ENCODE measurements at regions not wholly inside any gene's neighbourhood (a gene's known extent, or its start where the extent isn't known, plus 50 kb on each side); places are given as distances from the start of the nearest gene placed in this dataset.

GRCh38 chr4:19720190-19720589 is 531.5 kb upstream of the SLIT2 start:
- Histone ChIP-seq H3K4me3 (ENCODE audit: low read length in 2 of 2) (no peak overlapping the region), H3K4me1 (ENCODE audit: control insufficient read depth in 2 of 2, insufficient read depth in 2 of 2, low read length in 2 of 2) (no peaks in the 10 kb centered on the region), H3K9ac (ENCODE audit: low read depth in 1 of 2, low read length in 2 of 2) (no peak overlapping the region), H3K9me3 (ENCODE audit: control insufficient read depth in 2 of 2, low read length in 2 of 2) (no peaks in the 10 kb centered on the region), H3K36me3 (ENCODE audit: control insufficient read depth in 2 of 2, insufficient read depth in 2 of 2, low read length in 2 of 2) (no peaks in the 10 kb centered on the region), H3K27ac (ENCODE audit: low read depth in 2 of 2, low read length in 2 of 2) (no peak overlapping the region), H3K27me3 (ENCODE audit: control insufficient read depth in 2 of 2, insufficient read depth in 2 of 2, low read length in 2 of 2) (no peaks in the 10 kb centered on the region)

GRCh38 chr4:19711871-19712270 is 539.8 kb upstream of the SLIT2 start:
- H3K4me3 ChIP-seq (ENCODE audit: low read length in 2 of 2), result no peak overlapping the region
- H3K27ac ChIP-seq (ENCODE audit: low read depth in 2 of 2, low read length in 2 of 2), result no peak overlapping the region
- no peaks in the 10 kb centered on the region for H3K9me3 ChIP-seq (ENCODE audit: control insufficient read depth in 2 of 2, low read length in 2 of 2)
- H3K9ac ChIP-seq (ENCODE audit: low read depth in 1 of 2, low read length in 2 of 2), result no peak overlapping the region
- no peaks in the 10 kb centered on the region for H3K36me3 ChIP-seq (ENCODE audit: control insufficient read depth in 2 of 2, insufficient read depth in 2 of 2, low read length in 2 of 2)
- no peaks in the 10 kb centered on the region for H3K4me1 ChIP-seq (ENCODE audit: control insufficient read depth in 2 of 2, insufficient read depth in 2 of 2, low read length in 2 of 2)
- no peaks in the 10 kb centered on the region for H3K27me3 ChIP-seq (ENCODE audit: control insufficient read depth in 2 of 2, insufficient read depth in 2 of 2, low read length in 2 of 2)

- H3K4me3 ChIP-seq (ENCODE audit: low read length in 2 of 2), result no peak overlapping the region
- no peaks in the 10 kb centered on the region for H3K36me3 ChIP-seq (ENCODE audit: control insufficient read depth in 2 of 2, insufficient read depth in 2 of 2, low read length in 2 of 2)
- H3K9ac ChIP-seq (ENCODE audit: low read depth in 1 of 2, low read length in 2 of 2), result no peak overlapping the region
- no peaks in the 10 kb centered on the region for H3K27me3 ChIP-seq (ENCODE audit: control insufficient read depth in 2 of 2, insufficient read depth in 2 of 2, low read length in 2 of 2)
- H3K4me1 ChIP-seq (ENCODE audit: control insufficient read depth in 2 of 2, insufficient read depth in 2 of 2, low read length in 2 of 2), result no peaks in the 10 kb centered on the region
- H3K27ac ChIP-seq (ENCODE audit: low read depth in 2 of 2, low read length in 2 of 2), result no peak overlapping the region
- H3K9me3 ChIP-seq (ENCODE audit: control insufficient read depth in 2 of 2, low read length in 2 of 2), result no peaks in the 10 kb centered on the region
These were observed 543.8 kb upstream of the SLIT2 start for GRCh38 chr4:19707876-19708275.

- H3K4me1 ChIP-seq (ENCODE audit: control insufficient read depth in 2 of 2, insufficient read depth in 2 of 2, low read length in 2 of 2), result no peaks in the 10 kb centered on the region
- H3K9ac ChIP-seq (ENCODE audit: low read depth in 1 of 2, low read length in 2 of 2), result no peak overlapping the region
- H3K9me3 ChIP-seq (ENCODE audit: control insufficient read depth in 2 of 2, low read length in 2 of 2), result no peaks in the 10 kb centered on the region
These were observed 548.3 kb upstream of the SLIT2 start for GRCh38 chr4:19703391-19703790.

GRCh38 chr4:19700992-19701391 is 550.7 kb upstream of the SLIT2 start:
- Histone ChIP-seq H3K4me1 (ENCODE audit: control insufficient read depth in 2 of 2, insufficient read depth in 2 of 2, low read length in 2 of 2) (no peaks in the 10 kb centered on the region), H3K27ac (ENCODE audit: low read depth in 2 of 2, low read length in 2 of 2) (no peak overlapping the region), H3K9me3 (ENCODE audit: control insufficient read depth in 2 of 2, low read length in 2 of 2) (no peaks in the 10 kb centered on the region), H3K36me3 (ENCODE audit: control insufficient read depth in 2 of 2, insufficient read depth in 2 of 2, low read length in 2 of 2) (no peaks in the 10 kb centered on the region), H3K27me3 (ENCODE audit: control insufficient read depth in 2 of 2, insufficient read depth in 2 of 2, low read length in 2 of 2) (no peaks in the 10 kb centered on the region), H3K4me3 (ENCODE audit: low read length in 2 of 2) (no peak overlapping the region), H3K9ac (ENCODE audit: low read depth in 1 of 2, low read length in 2 of 2) (no peak overlapping the region)

More at GRCh38 chr4:19703391-19703790, 548.3 kb upstream of the SLIT2 start:
- Histone ChIP-seq H3K27ac (ENCODE audit: low read depth in 2 of 2, low read length in 2 of 2) (no peak overlapping the region), H3K27me3 (ENCODE audit: control insufficient read depth in 2 of 2, insufficient read depth in 2 of 2, low read length in 2 of 2) (no peaks in the 10 kb centered on the region), H3K36me3 (ENCODE audit: control insufficient read depth in 2 of 2, insufficient read depth in 2 of 2, low read length in 2 of 2) (no peaks in the 10 kb centered on the region), H3K4me3 (ENCODE audit: low read length in 2 of 2) (no peak overlapping the region)

GRCh38 chr4:19698961-19699360 is 552.7 kb upstream of the SLIT2 start:
- Histone ChIP-seq H3K9ac (ENCODE audit: low read depth in 1 of 2, low read length in 2 of 2) (no peak overlapping the region), H3K4me1 (ENCODE audit: control insufficient read depth in 2 of 2, insufficient read depth in 2 of 2, low read length in 2 of 2) (no peaks in the 10 kb centered on the region), H3K9me3 (ENCODE audit: control insufficient read depth in 2 of 2, low read length in 2 of 2) (no peaks in the 10 kb centered on the region), H3K27ac (ENCODE audit: low read depth in 2 of 2, low read length in 2 of 2) (no peak overlapping the region), H3K4me3 (ENCODE audit: low read length in 2 of 2) (no peak overlapping the region), H3K27me3 (ENCODE audit: control insufficient read depth in 2 of 2, insufficient read depth in 2 of 2, low read length in 2 of 2) (no peaks in the 10 kb centered on the region), H3K36me3 (ENCODE audit: control insufficient read depth in 2 of 2, insufficient read depth in 2 of 2, low read length in 2 of 2) (no peaks in the 10 kb centered on the region)

GRCh38 chr4:19694812-19695211 is 556.9 kb upstream of the SLIT2 start:
- H3K4me1 ChIP-seq (ENCODE audit: control insufficient read depth in 2 of 2, insufficient read depth in 2 of 2, low read length in 2 of 2), result no peaks in the 10 kb centered on the region
- no peak overlapping the region for H3K27ac ChIP-seq (ENCODE audit: low read depth in 2 of 2, low read length in 2 of 2)
- no peaks in the 10 kb centered on the region for H3K36me3 ChIP-seq (ENCODE audit: control insufficient read depth in 2 of 2, insufficient read depth in 2 of 2, low read length in 2 of 2)
- no peaks in the 10 kb centered on the region for H3K27me3 ChIP-seq (ENCODE audit: control insufficient read depth in 2 of 2, insufficient read depth in 2 of 2, low read length in 2 of 2)
- no peak overlapping the region for H3K4me3 ChIP-seq (ENCODE audit: low read length in 2 of 2)
- no peak overlapping the region for H3K9ac ChIP-seq (ENCODE audit: low read depth in 1 of 2, low read length in 2 of 2)
- no peaks in the 10 kb centered on the region for H3K9me3 ChIP-seq (ENCODE audit: control insufficient read depth in 2 of 2, low read length in 2 of 2)

- H3K4me3 ChIP-seq (ENCODE audit: low read length in 2 of 2), result no peak overlapping the region
- H3K9me3 ChIP-seq (ENCODE audit: control insufficient read depth in 2 of 2, low read length in 2 of 2), result no peaks in the 10 kb centered on the region
- H3K27ac ChIP-seq (ENCODE audit: low read depth in 2 of 2, low read length in 2 of 2), result no peak overlapping the region
- H3K4me1 ChIP-seq (ENCODE audit: control insufficient read depth in 2 of 2, insufficient read depth in 2 of 2, low read length in 2 of 2), result no peaks in the 10 kb centered on the region
- H3K36me3 ChIP-seq (ENCODE audit: control insufficient read depth in 2 of 2, insufficient read depth in 2 of 2, low read length in 2 of 2), result no peaks in the 10 kb centered on the region
- H3K9ac ChIP-seq (ENCODE audit: low read depth in 1 of 2, low read length in 2 of 2), result no peak overlapping the region
- no peaks in the 10 kb centered on the region for H3K27me3 ChIP-seq (ENCODE audit: control insufficient read depth in 2 of 2, insufficient read depth in 2 of 2, low read length in 2 of 2)
These were observed 557.7 kb upstream of the SLIT2 start for GRCh38 chr4:19693936-19694570.

- Histone ChIP-seq H3K27ac (ENCODE audit: low read depth in 2 of 2, low read length in 2 of 2) (no peak overlapping the region), H3K9ac (ENCODE audit: low read depth in 1 of 2, low read length in 2 of 2) (no peak overlapping the region), H3K27me3 (ENCODE audit: control insufficient read depth in 2 of 2, insufficient read depth in 2 of 2, low read length in 2 of 2) (no peaks in the 10 kb centered on the region), H3K9me3 (ENCODE audit: control insufficient read depth in 2 of 2, low read length in 2 of 2) (no peaks in the 10 kb centered on the region), H3K4me3 (ENCODE audit: low read length in 2 of 2) (no peak overlapping the region), H3K4me1 (ENCODE audit: control insufficient read depth in 2 of 2, insufficient read depth in 2 of 2, low read length in 2 of 2) (no peaks in the 10 kb centered on the region), H3K36me3 (ENCODE audit: control insufficient read depth in 2 of 2, insufficient read depth in 2 of 2, low read length in 2 of 2) (no peaks in the 10 kb centered on the region)
These were observed 562.2 kb upstream of the SLIT2 start for GRCh38 chr4:19689511-19689910.

GRCh38 chr4:19686456-19686855 is 565.2 kb upstream of the SLIT2 start:
- Histone ChIP-seq H3K27me3 (ENCODE audit: control insufficient read depth in 2 of 2, insufficient read depth in 2 of 2, low read length in 2 of 2) (no peaks in the 10 kb centered on the region), H3K9ac (ENCODE audit: low read depth in 1 of 2, low read length in 2 of 2) (no peak overlapping the region), H3K4me3 (ENCODE audit: low read length in 2 of 2) (no peak overlapping the region), H3K9me3 (ENCODE audit: control insufficient read depth in 2 of 2, low read length in 2 of 2) (no peaks in the 10 kb centered on the region), H3K36me3 (ENCODE audit: control insufficient read depth in 2 of 2, insufficient read depth in 2 of 2, low read length in 2 of 2) (no peaks in the 10 kb centered on the region), H3K4me1 (ENCODE audit: control insufficient read depth in 2 of 2, insufficient read depth in 2 of 2, low read length in 2 of 2) (no peaks in the 10 kb centered on the region), H3K27ac (ENCODE audit: low read depth in 2 of 2, low read length in 2 of 2) (no peak overlapping the region)

GRCh38 chr4:19684084-19684483 is 567.6 kb upstream of the SLIT2 start:
- Histone ChIP-seq H3K9ac (ENCODE audit: low read depth in 1 of 2, low read length in 2 of 2) (no peak overlapping the region), H3K9me3 (ENCODE audit: control insufficient read depth in 2 of 2, low read length in 2 of 2) (no peaks in the 10 kb centered on the region), H3K36me3 (ENCODE audit: control insufficient read depth in 2 of 2, insufficient read depth in 2 of 2, low read length in 2 of 2) (no peaks in the 10 kb centered on the region), H3K4me1 (ENCODE audit: control insufficient read depth in 2 of 2, insufficient read depth in 2 of 2, low read length in 2 of 2) (no peaks in the 10 kb centered on the region), H3K27ac (ENCODE audit: low read depth in 2 of 2, low read length in 2 of 2) (no peak overlapping the region), H3K27me3 (ENCODE audit: control insufficient read depth in 2 of 2, insufficient read depth in 2 of 2, low read length in 2 of 2) (no peaks in the 10 kb centered on the region), H3K4me3 (ENCODE audit: low read length in 2 of 2) (no peak overlapping the region)

All from mucosa of rectum (tissue), 2 donors.